ENCODE measurements at regions not wholly inside any gene's neighbourhood (a gene's known extent, or its start where the extent isn't known, plus 50 kb on each side); places are given as distances from the start of the nearest gene placed in this dataset.
"Not testable (repeated sequence)": the region's sequence is repeated elsewhere in the genome, so short reads cannot be mapped to it uniquely, and the experiment has no call there.

DNA sequence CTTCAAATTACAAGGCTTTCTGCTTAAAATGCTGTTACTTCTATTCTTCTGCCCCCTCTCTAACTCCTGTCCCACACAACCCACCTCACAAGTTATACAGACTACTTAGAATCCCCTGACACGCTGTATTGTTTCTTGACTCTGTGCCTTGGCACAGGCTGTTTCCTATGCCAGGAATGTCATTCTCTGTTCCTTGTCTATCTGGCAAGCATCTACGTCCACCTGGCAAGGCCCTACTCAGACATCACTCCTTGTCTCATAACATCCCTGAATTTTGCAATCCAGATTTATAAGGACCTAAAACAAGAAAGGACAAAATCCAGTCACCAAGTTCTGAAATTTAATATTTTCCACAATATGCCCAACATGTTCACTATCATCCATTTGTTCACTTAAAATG is 182.0 kb upstream of the CHRM3 start:
- DNase-seq = no peak

DNA sequence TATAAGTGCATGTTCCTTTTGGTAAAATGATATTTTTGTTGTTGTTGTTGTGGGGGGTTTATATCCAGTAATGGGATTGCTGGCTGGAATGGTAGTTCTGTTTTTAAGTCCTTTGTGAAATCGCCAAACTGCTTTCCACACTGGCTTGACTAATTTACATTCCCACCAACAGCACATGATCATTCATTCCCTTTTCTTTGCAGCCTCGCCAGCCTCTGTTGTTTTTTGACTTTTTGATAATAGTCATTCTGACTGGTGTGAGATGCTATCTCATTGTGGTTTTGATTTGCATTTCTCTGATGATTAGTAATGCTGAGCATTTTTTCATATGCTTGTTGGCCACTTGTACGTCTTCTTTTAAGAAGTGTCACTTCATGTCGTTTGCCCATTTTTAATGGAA is 188.5 kb upstream of the CHRM3 start:
- no peak for DNase-seq

DNA sequence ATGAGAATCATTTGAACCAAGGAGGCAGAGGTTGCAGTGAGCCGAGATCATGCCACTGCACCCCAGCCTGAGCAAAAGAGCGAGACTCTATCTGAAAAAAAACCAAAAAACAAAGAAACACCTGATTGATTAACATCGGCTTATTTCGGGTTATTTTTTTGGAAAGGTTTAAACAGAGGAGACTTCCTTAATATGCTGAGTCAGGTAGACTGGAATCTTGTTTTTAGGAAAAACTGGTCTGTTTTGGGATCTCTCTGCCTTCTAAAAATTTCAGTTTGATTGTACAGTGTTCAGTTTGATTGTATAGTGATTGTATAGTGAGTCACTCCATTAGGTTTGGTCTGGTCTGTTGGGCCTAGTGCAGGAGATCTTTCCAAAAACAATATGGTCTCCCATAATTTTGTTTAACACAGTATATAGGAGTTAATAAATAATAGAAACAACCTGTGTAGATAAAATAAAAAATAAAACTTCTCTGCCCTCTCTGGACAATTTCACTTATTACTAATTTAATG is 196.3 kb upstream of the CHRM3 start:
- DNase-seq = no peak

DNA sequence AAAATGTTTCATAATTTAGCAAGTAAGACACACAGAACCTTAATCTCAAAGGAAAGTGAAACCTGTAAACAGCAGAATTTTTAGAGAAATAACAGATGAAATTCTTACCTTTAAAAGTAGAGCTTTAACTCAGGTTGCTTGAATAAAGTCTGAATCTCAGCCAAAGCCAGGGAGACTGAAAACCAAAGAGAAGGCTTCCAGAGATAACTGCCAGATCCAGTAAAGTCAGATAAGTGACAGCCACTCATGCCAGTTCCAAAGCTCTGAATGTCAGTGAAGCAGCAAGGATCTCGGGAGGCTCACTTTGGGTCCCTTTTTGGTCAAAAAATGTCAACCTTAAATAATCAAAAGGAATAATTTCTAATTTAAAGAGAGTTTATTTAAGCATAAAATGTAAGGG is 199.9 kb upstream of the CHRM3 start:
- DNase-seq = no peak

DNA sequence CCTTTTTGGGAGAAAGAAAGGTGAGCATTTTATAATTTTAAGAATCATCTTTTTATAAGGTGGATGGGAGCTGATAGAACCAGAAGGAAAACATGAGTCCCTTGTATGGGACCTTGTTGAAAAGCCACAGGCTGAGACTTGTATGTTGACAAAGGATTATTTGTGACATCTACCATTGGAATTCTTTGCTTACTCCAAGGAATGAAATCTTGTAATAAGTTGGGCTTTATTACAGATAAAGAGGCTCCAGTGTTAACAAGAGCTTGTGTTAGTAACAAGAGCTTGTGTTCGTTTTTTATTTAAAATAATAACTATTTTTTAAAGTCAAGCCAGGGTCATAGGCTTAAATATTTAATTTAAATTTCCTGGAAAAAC is 201.1 kb upstream of the CHRM3 start:
- no peak for DNase-seq

DNA sequence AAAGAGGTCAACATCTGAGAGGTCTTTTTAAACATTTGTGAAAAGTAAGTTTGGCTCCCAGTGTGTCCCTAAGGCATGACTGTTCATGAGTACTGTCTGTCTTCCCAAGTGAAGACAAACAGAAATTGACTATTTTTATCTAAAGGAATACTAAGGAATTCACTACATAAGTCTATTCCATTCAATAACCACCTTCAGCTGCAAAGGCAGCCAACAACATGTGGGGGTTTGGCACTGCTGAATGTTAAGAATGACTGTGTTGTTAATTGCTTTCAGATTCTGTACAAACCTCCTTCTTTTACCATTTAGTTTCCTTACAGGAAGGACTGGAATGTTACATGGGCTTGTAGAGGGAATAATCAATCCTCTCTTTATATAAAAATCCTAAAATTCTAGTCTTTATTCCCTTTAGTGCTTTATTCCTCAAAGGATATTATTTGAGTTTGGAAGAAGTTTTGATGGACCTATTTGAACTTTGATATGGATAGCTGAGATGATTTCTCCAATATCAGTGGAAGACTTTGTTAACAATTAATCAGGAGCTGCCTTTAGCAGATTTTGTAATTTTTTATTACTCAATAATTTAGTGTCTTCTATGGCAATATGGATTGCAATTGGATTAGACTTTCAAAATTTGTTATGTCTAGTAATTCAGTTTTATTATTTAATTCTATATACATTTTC is 201.7 kb upstream of the CHRM3 start:
- DNase-seq = no peak

DNA sequence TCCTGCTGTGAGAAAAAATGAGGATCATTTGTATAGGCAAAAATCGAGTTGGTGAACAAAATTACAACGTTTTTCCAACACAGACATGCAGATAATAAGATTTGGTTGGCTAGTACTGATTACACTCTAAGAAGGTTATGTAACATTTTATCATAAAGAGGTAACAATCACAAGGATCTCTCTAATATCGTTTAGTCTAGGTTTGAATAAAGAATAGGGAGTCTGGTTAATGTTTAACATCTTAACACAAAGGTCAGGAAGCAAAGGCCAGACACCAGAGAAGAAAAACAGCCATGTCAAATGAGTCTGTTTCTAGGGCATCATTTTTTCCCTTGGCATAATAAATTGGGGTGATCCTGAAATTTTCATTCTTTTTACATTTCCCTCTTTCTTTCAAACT is 207.4 kb upstream of the CHRM3 start:
- DNase-seq = no peak

DNA sequence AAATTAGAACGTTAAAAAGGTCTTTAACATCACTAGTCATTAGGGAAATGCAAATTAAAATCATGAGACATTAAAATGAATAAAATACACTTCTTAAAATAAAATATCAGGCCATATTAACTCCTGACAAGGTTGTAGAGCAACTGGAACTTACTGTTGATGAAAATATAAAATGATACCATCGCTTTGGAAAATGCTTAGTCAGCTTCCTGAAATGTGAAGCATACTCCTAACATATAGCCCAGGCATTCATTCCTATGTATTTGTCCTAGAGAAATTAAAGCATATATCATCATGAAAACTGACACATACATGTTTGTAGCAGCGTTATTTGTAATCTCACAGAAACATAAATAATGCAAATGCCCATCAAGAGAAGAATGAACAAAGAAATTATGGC is 211.5 kb upstream of the CHRM3 start:
- DNase-seq = no peak

DNA sequence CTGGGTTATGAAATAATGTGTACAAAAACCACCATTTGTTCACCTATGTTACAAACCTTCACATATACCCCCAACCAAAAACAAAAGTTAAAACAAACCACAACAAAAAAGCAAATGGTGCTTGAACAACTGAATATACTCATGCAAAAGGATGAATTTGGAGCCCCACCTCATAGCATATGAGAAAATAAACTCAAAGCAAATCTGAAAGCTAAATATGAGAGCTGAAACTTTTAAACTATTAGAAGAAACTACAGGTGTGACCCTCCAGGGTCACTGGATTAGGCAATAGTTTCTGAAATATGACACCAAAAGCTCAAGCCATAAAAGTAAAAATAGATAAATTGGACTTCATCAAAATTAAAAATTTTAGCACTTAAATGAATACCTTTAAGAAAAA is 215.5 kb upstream of the CHRM3 start:
- no peak for DNase-seq

DNA sequence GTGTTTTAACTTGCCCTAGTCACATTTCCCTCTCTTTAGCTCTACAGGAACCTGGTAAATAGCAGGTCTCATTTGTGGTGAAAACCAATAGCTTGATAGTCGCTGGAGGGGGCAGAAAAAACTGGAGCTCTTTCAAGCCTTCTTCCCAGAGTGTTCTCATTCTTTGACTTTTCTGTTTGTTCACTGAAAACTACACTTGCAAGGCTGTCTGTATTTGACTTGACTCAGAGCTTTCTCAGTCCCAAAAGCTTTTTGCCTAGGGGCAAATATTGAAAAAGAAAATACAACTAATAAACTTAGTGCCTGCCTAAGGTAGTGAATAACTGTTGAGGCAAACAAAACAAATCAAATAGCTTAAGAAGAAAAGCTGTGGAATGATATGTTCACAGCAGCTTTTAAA is 217.1 kb upstream of the CHRM3 start:
- no peak for DNase-seq

DNA sequence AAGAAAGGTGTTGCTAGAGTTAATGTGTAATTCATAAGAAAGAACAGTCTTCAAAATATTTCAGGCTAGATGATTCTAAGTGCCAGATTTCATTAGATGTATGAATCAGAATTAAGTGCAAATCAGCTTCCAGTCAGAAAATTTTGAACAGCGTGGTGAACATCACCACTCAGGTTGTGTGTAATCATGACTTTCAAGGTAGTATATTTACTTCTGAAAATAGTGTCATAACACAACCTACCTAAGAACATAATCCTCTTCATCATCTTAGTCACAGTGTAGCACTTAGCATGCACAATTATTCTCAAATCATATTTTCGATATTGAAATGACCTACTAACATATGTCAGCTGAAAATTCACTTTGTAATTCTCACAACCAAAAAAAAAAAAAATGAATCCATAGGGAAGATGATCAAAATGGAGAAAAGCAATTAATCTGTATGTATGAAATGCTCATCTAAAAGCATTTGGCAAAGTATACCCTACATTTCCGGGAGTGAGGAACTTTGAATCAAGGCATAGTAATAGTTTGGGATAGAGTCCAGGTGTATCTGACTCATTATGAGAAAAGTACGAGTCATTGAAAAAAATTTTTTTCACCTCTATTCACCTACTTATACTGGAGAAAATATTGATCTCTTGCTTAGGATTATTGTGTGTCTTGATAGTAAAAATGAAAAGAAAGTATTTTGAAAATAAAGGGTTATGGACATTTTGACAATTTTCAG is 221.8 kb upstream of the CHRM3 start:
- DNase-seq = no peak

DNA sequence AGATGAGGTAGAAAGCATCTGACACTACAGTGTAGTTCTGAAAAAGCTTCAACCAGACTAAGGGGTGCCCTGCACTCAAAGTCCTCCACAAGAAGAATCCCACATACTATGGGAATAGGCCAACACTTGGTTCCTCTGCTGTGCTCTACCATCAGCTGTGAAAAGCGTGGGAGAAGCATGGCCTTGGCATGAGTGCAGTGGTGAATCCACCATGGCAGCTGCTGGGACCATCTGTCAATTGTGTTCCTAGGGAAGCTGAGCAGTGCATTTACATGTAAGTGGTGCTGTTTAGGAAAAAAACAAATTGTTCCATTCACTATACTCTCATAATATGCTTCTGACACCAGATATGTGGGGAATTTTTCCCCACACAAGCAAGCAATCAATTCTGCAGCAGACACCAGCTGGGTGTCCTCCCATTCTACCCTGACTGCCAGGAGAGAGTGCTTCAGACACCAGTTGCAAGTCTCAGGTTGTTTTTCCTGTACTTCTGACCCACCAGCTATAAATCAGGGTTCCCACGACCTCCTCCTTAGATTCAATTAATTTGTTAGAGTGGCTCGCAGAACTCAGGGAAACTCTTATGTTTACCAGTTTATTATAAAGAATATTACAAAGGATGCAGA is 230.8 kb upstream of the CHRM3 start:
- no peak for DNase-seq

DNA sequence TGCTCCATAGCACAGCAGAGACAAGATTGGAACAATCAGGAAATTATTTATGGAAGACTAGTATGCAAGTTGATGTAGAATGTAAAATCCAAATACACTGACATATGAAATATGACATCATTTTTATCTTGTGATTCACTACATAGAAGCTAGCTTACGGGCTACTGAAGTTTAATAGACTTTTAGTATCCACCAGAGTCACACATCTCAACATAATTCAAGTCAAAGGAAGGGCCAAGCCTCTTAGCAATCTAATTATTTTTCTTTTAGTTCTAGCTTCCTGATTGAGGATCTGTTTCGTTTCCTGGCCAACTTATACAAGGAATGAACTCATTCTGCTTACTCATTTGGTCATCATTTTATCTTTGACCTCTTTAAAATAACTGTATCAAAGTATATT is 234.4 kb upstream of the CHRM3 start:
- DNase-seq = no peak

DNA sequence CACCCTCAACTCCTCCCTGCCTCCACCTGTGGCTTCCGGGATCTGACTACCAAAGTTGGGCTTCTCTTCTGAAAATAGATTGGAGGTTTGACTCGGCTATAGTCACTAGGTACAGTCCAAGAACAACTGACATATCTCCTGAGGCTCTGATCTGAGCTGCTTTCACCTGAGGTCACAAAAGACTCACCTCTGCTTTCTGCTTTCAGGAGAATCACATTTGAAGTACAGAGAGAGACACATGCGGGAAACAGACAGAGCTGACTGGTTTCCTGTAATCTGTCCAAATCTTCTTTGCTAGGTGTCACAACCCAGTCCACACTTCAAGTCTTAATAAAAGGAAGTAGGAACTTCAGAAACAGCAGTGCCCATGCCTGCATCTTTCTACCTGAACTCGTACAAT is 245.4 kb upstream of the CHRM3 start:
- DNase-seq = no peak

DNA sequence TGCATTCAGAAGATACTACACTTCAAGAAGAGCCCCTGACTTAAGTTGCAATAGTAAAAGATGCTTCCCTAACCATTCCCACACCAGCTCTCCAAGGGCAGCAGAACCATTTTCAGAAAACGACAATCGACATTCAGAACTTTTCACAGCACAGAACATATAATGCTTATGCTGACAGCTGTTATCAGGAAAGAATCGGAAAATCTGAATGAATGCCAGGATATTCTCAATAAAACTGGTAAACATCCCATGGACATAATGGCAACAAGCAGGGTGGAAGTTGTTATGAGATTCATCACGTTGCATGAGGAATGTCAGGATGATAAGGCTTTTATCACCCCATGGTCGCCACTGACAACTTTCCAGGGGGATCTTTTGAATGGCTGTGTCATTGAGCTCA is 246.6 kb upstream of the CHRM3 start:
- DNase-seq = no peak

DNA sequence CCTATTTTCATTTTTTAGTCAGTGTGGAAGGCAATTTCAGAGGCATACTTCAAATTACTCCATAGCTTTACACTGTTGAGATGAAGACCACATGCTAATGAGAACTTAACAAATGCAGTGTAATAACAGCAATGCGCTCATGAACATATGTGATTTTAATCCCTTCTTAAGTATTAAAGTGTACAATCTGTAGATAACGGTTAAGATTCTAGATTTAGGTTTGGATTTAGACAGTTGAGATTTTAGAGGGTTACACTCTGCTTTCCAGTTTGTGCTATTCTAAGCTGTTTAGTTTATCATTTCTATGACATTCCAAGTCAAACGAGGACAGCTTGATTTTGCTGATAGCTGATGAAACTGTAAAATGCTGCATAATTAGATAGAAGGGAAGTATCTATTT is 257.8 kb upstream of the CHRM3 start:
- no peak for DNase-seq

DNA sequence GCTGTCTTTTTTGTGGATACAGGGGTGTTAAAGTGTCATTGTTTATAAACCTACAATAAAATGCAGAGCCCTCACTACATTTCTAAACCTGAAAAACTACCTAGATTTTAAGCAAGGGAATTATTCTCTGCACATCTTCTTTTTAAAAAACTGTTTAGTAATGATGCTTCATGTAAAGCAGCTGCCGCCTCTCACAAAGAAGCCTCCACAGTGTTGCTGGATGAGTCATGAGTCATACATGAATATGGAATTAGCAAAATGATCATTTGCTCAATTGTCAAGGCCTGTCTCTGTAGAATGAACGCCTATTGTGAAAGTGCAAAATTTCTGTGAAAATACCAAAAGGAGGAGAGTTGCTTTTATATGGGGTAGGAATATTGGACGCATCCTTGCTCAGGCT is 259.5 kb upstream of the CHRM3 start:
- DNase-seq = no peak

DNA sequence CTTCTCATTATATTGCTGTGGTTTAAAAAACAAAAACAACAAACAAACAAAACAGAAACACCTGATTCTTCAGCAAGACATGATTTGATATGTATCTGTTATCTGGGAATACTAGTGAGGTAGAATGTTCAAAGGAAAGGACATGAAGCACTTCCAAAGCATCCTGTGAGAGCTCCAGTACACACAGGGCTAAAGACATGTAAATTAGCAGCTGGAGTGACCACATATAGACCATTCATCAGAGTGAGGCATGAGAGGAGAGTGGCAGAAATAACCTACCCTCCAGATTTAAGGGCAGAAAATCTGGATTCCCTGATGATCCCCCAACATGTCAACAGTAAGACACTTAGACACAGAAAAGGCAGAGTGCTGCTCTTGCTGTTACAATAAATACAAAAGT is 260.5 kb upstream of the CHRM3 start:
- DNase-seq = no peak

DNA sequence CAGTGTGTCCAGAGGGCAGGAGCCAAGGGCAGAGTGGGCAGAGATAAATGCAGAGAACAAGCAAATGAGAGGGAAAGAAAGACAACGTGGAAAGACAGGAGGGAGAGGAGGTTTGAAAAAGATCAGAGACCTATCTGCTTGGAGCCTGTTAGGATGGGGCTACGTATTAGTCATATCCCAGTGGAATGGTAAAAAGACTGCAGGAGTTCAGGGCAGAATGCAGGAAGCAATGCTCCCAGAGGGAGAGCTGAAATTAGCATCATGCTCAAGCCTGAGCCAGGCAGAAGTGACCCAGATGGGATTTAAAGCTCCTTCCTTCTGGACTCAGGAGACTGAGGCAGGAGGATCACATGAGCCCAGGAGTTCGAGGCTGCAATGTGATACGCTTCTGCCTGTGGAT is 261.3 kb upstream of the CHRM3 start:
- no peak for DNase-seq

DNA sequence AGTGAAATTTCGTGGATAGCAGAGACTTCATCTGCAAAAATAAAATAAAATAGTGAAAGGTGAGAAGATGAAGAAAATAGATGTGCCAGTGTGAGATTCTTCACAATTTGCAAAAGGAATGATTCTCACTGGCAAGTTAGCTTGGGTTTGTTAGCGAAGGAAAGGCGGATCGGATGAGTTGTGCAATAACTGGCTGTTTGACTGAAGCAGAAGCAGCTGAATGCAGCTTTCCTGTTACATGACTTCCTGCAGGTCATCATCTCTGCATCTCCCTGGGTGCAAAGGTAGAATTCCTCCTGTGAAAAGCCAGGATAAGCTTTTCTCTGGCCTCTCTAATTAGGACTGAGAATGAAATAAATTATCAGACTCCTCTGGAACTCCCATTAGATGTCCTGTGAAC is 263.1 kb upstream of the CHRM3 start:
- DNase-seq = no peak

DNA sequence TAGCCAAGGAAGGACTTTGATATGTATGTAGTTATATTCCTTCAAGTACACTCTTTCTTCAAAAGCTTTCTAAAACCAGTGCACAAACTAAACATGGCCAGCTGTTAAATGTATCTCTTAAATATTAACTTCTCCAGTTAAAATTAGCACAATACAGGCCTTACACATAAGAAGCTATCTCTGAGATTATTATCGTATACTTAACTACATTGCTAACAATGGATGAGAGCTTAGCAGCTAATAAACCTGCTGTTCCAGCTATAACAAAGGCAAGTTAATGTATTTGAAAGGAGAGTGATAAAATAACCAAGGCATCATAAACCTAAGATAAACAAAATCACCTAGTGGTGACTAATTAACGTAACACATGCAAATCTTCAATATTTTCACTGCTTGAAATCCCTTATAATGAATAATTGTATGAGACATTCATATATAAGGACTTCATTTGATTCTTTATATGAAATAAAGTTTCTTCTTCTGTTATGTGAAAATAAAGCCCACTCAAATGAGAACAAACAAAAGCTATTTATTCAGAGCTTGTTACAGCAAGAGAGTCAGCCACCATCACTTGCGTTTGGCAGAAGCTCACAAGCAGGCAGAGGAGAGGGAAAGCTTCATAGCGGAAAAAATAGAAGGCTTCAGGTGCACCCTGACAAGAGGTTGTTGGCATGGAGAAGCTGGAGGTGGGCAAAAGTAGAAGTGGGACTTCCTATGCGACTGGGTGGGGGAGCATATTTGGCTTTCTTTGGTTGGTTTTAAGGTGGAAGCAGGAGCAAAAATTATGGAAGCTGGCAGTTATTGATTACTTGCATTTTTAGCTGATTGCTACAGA is 274.1 kb upstream of the CHRM3 start:
- DNase-seq = no peak

DNA sequence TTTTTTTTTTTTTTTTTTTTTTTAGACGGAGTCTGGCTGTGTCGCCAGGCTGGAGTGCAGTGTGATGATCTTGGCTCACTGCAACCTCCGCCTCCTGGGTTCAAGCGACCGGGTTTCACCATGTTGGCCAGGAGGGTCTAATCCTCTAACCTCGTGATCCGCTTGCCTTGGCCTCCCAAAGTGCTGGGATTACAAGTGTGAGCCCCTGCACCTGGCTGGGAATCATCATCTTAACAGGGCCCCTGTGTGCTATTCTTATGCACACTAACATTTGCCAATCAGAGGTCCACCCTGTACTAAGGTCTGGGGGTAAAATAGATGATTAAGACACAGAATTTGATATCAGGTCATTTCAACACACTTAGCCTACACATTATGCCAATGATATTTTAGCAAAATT is 278.7 kb upstream of the CHRM3 start:
- no peak for DNase-seq

DNA sequence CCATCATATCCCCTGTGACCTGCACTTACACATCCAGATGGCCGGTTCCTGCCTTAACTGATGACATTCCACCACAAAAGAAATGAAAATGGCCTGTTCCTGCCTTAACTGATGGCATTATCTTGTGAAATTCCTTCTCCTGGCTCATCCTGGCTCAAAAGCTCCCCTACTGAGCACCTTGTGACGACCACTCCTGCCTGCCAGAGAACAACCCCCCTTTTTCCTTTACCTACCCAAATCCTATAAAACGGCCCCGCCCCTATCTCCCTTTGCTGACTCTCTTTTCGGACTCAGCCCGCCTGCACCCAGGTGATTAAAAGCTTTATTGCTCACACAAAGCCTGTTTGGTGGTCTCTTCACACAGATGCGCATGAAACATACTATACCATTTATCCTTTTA is 279.7 kb upstream of the CHRM3 start:
- not testable (repeated sequence) for DNase-seq
